NCI-H526 (cell line): ENCODE measurements at regions not wholly inside any gene's neighbourhood (a gene's known extent, or its start where the extent isn't known, plus 50 kb on each side); places are given as distances from the start of the nearest gene placed in this dataset.

ENCODE experiments used
- DNase-seq, 2 experiments: peaks; one replicate each; lab custom pipeline; 2025; lab: John Stamatoyannopoulos, UW

GRCh38 chr1:87880098-87880760 is 551.5 kb downstream of the LMO4 start:
- no peak for DNase-seq

GRCh38 chr1:87880764-87881163 is 552.1 kb downstream of the LMO4 start:
- DNase-seq: no peak

GRCh38 chr1:87883906-87884305 is 555.2 kb downstream of the LMO4 start:
- no peak for DNase-seq

GRCh38 chr1:87884581-87884980 is 555.9 kb downstream of the LMO4 start:
- no peak for DNase-seq

GRCh38 chr1:87885278-87886025 is 556.8 kb downstream of the LMO4 start:
- DNase-seq: no peak

- DNase-seq: no peak
Observed at GRCh38 chr1:87887100-87887499, 558.4 kb downstream of the LMO4 start.

GRCh38 chr1:87888446-87888845 is 559.8 kb downstream of the LMO4 start:
- no peak for DNase-seq

GRCh38 chr1:87894062-87894461 is 565.4 kb downstream of the LMO4 start:
- no peak for DNase-seq

- DNase-seq: no peak
Observed at GRCh38 chr1:87897481-87897880, 568.8 kb downstream of the LMO4 start.

GRCh38 chr1:87898431-87898830 is 569.8 kb downstream of the LMO4 start:
- no peak for DNase-seq

GRCh38 chr1:87899017-87899416 is 570.3 kb downstream of the LMO4 start:
- no peak for DNase-seq

- DNase-seq: no peak
Observed at GRCh38 chr1:87899746-87900145, 571.1 kb downstream of the LMO4 start.

- DNase-seq: no peak
Observed at GRCh38 chr1:87902830-87903229, 574.1 kb downstream of the LMO4 start.

- no peak for DNase-seq
Observed at GRCh38 chr1:87903242-87903641, 574.6 kb downstream of the LMO4 start.

GRCh38 chr1:87904651-87905050 is 576.0 kb downstream of the LMO4 start:
- no peak for DNase-seq

- peak in 1 of 2 experiments; percentile 28 for DNase-seq
Observed at GRCh38 chr1:87905651-87906050, 577.0 kb downstream of the LMO4 start.

GRCh38 chr1:87906078-87906477 is 577.4 kb downstream of the LMO4 start:
- DNase-seq: no peak

GRCh38 chr1:87913361-87913760 is 584.7 kb downstream of the LMO4 start:
- no peak for DNase-seq

GRCh38 chr1:87914396-87914795 is 585.7 kb downstream of the LMO4 start:
- no peak for DNase-seq

GRCh38 chr1:87915771-87916170 is 587.1 kb downstream of the LMO4 start:
- DNase-seq: no peak

- DNase-seq: no peak
Observed at GRCh38 chr1:87916965-87917364, 588.3 kb downstream of the LMO4 start.

- DNase-seq: no peak
Observed at GRCh38 chr1:87918398-87918797, 589.7 kb downstream of the LMO4 start.

GRCh38 chr1:87922885-87923284 is 594.2 kb downstream of the LMO4 start:
- no peak for DNase-seq
